Cerebellar nuclear complex (tissue), 1 donor: ENCODE measurements at regions not wholly inside any gene's neighbourhood (a gene's known extent, or its start where the extent isn't known, plus 50 kb on each side); places are given as distances from the start of the nearest gene placed in this dataset.

Source experiments
- DNase-seq, 2 experiments: peaks; one replicate each; lab custom pipeline; 2025; lab: John Stamatoyannopoulos, UW

DNA sequence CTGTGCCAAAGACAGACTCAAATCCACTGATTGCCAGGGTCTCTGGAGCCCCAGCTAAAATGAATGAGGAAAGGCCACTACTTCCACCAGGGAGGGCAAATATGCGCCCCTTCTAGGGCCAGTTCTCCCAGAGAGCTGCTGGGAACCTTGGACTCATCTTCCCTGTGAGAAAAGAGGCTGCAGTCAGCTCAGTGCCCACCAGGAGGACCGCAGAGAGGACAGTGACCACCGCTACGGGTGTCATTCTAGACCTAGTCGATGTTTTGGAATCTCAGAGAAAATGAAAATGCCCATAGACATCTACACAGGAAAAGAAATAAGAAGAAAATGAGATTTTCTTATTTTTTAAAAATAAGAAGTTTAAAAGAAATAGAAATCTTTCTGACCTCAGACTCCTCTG, 235.1 kb downstream of the UQCRFS1 start:
- no peak for DNase-seq

DNA sequence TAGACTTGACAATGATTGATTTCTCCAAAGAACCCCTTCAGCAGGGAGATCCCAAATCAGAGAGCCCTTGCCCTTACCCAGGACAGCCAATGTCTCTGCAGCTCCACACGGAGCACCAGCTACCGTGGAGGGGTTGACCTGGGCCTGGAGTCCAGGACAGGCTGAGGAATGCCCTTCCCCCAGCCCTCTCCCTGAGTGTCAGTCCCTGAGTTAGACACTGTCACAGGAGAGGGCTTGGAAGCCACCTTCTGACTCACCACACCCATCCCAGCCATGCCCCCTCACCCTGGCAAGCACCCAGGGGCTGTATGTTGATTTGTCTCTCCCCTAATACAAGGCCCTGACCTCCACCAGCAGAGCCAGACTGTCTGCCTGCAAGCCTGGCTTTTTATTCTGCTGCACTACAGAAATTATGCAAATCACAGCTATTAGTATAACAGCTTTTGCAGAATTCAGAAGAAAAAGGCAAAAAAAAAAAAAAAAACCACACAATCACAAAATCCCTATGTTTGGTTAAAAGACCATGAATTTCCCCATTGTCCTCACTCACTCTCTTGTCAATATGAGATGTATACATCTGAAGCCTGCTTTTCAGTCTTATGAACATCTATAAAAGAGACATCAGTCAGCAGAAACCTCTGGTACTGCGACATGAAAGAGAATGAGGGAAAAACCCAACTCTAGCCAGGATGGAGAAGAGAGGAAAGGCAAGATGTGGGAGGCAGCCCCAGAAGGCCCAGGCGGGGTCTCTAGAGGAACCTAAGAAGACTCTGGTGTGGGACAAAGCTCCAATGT, 240.7 kb downstream of the UQCRFS1 start:
- DNase-seq = no peak

DNA sequence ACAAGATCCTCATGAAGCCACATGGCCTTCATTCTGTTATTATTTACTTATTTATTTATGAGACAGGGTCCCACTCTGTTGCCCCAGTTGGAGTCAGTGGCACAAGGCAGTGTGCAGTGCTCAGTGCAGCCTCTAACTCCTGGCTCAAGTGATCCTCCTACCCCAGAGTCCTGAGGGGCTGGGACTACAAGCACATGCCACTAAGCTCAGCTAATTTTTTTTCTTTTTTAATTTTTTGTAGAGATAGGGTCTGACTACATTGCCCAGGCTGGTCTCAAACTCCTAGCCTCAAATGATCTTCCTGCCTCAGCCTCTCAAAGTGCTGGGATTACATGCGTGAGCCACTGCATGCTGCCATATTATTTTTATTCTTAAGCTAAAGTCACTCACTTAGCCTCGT, 241.4 kb downstream of the UQCRFS1 start:
- no peak for DNase-seq

DNA sequence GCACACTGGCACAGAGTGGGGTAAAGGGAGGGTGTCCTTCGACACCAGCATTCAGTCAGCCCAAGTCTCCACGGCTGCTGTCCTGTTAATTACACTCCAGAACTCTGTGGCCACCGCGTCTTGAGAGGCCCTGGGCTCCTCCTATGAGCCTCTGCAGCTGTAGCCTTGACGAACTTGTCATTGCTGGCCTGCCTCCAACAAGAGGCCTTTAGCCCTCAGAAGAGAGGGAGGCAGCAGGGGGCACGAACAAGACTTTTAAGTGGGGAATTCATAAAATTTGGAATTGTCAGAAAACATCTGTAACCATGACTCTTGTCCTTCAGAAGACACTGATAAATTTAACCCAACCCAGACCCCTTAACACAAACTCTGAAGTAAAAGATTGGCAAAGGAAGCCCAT, 241.9 kb downstream of the UQCRFS1 start:
- DNase-seq = no peak

DNA sequence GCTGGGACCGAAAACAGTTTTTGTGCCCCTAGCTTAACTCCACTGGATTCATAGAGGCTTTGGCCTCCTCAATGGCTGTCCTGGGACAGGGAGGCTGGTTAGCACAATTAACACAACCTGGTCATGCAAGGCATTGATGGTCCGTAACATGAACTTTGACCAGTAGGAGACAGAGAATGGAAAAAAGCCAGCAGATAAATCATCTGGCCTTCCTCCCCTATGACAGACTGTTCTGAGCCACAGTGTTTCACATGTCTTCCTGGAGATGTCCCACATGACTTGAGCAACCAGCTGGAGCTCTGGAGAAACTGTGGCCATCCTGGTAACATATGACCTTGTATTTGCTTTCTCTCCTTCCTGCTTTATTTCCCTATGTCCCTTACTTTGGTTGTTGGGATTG, 244.2 kb downstream of the UQCRFS1 start:
- DNase-seq = no peak

GRCh38 chr19:28966737-28967399, 246.1 kb downstream of the UQCRFS1 start:
- no peak for DNase-seq

DNA sequence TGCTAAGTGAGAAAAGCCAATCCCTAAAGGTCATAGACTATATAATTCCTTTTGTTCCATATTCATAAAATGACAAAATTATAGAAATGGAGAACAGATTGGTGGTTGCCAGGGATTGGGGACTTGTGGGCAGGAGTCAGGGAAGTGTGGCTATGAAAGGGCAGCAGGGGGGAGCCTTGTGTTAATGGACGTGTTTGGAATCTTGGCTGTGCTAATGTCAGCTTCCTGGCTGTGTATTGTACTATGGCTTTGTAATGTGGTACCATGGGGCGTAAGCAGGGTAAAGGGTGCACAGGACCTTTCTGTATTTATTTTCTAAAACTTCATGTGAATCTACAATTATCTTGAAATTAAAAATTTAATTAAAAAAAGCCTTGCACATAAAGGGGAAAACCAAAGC, 248.5 kb downstream of the UQCRFS1 start:
- no peak for DNase-seq

- DNase-seq = no peak
Observed at GRCh38 chr19:28963486-28964250, 249.3 kb downstream of the UQCRFS1 start.

DNA sequence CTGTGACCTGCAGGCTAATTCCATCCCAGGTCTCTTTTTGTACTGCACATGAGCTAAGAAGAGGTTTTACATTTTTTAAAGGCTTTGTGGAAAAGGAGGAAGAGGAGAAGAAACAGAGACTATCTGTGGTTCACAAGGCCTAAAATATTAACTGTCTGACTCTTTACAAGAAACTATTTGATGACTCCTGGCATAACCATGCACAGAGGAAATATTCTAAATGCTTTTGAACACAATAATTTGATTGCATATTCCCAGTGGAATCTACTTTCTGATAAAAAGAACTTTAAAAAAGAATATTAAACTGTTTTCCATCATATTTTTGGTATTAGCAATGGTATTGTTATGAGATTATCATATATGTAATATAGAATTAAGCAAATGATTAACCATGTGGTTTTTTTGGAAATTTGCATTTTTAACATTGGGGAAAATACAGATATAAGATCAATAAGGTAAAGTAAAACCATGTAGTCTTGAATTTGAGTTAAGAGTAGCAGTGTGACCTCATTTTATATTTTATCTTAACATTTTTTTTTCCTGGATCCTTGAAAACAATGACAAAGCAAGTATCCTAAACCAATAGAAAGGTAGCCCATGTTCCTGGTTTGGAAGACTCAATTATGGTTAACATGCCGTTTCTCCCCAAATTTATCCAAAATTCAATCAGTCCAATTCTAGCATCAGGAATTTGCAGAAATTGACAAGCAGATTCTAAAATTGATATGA, 251.0 kb downstream of the UQCRFS1 start:
- no peak for DNase-seq

DNA sequence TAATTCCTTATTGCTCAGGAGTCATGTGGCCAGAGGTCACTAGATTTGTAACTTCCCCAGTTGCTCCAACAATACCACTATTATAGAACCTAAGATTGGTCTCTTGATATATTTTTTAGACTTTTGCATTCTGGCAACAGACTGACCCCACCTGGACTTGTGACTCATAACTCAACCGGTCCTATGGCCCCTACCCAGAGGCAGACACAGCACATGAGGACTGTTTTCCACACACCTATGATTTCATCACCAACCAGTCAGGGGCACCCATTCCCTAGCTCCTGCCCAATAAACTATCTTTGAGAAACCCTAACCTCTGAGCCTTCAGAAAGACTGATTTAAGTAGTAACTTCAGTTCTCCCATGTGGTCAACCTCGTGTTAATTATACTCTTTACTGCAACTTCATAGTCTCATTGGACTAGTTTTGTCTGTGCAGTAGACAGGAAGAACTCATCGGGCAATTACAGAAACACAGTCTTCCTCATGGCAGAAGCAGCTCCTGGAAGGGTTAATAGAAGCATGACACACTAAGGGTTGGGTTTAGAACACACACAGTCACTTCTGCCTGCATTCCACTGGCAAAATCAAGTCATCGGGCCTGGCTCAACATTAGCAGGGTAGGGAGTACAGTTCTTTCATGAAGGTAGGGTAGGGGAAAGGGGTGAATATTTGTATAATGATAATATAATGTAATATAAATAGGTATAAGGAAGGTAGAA, 251.8 kb downstream of the UQCRFS1 start:
- no peak for DNase-seq

DNA sequence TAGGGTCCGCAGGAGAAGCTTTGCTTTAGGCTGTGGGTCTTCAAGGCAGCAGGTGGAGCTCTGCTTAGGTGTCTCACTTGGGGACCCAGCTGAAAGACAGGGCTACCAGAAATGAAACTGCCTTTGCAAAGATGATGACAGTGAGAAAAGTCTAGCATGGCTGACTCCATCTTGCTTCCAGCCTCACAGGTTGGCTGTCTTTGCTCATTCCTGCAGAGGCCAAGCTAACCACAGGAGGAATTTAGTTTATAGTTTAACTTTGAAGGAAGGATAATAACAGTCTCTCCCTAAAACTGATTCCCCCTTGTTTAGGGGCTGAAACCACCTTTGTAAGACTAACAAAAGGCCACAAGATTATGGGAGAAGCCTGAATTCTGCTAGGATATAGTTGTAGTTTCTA, 252.4 kb downstream of the UQCRFS1 start:
- DNase-seq = no peak

DNA sequence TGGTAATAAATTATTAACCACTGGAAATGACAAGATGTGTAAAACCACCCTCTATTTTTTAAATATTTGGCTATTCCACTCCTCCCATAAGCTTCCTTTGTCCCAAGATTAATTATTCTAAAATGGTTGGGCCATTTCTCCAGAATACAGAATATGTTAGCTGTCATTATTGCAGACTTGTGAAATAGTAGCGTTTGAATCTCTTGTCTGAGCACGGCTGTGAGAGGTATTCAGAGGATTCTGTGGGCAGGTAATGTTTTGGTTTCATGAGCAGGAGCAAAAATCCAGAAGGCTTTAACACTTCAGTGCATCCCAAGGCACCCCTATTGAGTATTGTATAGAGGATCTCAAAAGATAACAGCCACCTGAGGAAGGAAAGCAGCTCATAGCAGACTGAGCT, 256.0 kb downstream of the UQCRFS1 start:
- DNase-seq = no peak

GRCh38 chr19:28956421-28956820, 256.5 kb downstream of the UQCRFS1 start:
- no peak for DNase-seq

GRCh38 chr19:28949535-28949934, 263.4 kb downstream of the UQCRFS1 start:
- no peak for DNase-seq

GRCh38 chr19:28949027-28949426, 263.9 kb downstream of the UQCRFS1 start:
- DNase-seq = no peak

DNA sequence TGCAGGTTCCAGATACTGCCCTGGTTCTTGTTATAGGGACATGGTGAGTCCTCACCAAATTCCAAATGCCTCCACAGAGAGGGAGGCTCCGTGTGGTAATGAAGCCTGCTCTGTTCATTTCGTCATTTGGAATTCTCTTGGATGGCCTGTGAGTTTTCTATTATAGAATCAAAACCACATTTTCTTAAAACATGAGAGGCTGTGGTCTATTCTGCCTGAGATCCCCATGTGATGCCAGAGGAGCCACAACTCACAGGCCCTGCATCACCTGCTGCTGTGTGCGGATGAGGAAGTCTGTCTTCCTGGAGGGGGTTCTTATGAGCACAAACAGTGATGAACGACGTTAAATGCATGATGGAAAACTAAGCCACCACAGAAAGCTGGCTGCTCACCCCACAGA, 264.4 kb downstream of the UQCRFS1 start:
- DNase-seq = no peak

GRCh38 chr19:28948026-28948425, 264.9 kb downstream of the UQCRFS1 start:
- no peak for DNase-seq

DNA sequence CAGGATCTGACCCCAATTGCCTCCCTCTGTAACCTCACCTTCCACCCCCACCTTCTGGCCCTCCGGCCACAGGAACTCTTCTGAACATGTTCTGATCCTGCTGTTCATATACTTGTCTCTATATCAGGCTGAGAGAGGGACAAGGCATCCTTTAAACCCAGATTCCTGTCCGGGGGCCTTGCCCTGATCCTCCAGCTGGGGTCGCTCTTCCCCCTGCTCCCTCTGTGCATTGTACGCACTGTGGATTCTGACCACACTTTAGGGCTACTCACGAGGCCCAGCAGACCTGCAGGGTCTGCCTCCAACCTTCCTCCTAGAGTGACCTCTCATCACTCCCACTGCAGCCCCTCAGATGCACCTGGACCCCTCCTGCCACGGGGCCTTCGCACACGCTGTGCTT, 269.3 kb downstream of the UQCRFS1 start:
- DNase-seq = no peak

DNA sequence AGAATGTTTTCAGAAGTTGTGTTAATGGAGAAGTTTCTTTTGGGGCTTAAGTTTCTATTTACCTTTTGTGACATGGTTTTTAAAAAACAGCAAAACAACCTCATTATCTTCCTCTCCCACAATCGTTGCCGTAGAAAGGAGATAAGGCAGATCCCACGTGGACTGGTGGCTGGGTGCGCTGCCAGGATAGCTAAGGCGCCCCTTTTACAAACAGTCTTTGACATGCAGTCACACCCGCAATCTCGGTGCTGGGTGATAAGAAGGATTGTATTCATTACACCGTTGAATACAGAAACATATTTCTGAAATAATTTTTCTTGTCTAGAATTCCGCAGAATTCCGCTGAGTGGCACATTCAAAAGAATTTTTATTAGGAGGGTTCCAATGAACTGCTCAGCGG, 271.1 kb downstream of the UQCRFS1 start:
- DNase-seq = no peak

- no peak for DNase-seq
Observed at GRCh38 chr19:28940751-28941500, 272.0 kb downstream of the UQCRFS1 start.

GRCh38 chr19:28939236-28939635, 273.7 kb downstream of the UQCRFS1 start:
- DNase-seq = no peak
